ENCODE measurements at regions not wholly inside any gene's neighbourhood (a gene's known extent, or its start where the extent isn't known, plus 50 kb on each side); places are given as distances from the start of the nearest gene placed in this dataset.
"Not testable (repeated sequence)": the region's sequence is repeated elsewhere in the genome, so short reads cannot be mapped to it uniquely, and the experiment has no call there.

DNA sequence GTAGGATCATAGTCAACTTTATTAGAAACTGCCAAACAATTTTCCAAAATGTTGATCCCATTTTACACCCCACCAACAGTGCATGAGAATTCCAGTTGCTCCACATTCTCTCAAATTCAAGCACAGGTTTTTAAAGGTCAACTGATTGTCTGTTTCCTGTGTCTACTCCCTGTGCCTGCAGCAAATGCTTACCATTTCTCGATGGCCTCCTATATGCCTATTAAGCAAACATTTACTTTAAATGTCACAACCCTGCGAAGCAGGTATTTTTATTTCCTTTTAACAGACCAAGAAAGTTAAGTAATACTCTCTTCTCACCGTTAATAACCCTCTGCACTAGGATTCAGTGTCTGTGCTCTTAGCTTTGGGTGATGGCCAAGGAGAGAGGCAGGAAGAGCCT is 163.8 kb upstream of the EPB41L3 start:
- DNase-seq (no peak), ATAC-seq (ENCODE audit: low read depth in 2 of 2) (no peak)
- peaks cover 0 to 5% (median 4%) of the 10 kb centered on the region in 3 donors for H3K27me3 Mint-ChIP-seq
- no peaks in the 10 kb centered on the region for H3K36me3 Mint-ChIP-seq
- no peaks in the 10 kb centered on the region for H3K4me1 Mint-ChIP-seq
- H3K9me3 Mint-ChIP-seq: peaks cover 0 to 5% (median 2%) of the 10 kb centered on the region in 7 donors
- no peak overlapping the region for H3K4me3 Mint-ChIP-seq
- H3K27ac Mint-ChIP-seq: no peak overlapping the region

DNA sequence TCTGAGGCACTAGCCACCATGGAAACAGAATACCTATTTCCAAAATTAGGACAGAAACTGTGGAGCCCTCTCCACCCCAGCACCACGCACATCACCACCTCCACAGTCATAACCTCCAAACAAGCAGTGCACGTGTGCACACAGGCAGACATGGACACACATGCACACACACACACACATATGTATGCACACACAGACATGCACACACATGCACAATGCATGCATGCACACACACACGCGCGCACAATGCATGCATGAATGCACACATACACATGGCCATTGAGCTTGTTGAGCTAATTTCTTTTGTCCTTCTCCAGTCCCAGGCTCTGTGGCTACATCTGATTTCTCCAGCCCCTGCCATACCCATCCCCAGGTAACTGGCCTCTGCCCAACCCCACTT is 161.6 kb upstream of the EPB41L3 start:
- Mint-ChIP-seq H3K4me1 (no peaks in the 10 kb centered on the region), H3K4me3 (no peak overlapping the region), H3K27me3 (peaks cover 0 to 5% (median 2%) of the 10 kb centered on the region in 3 donors), H3K36me3 (no peaks in the 10 kb centered on the region), H3K9me3 (peaks cover 0 to 5% (median 2%) of the 10 kb centered on the region in 7 donors), H3K27ac (no peak overlapping the region)
- DNase-seq: no peak
- no peak for ATAC-seq (ENCODE audit: low read depth in 2 of 2)

DNA sequence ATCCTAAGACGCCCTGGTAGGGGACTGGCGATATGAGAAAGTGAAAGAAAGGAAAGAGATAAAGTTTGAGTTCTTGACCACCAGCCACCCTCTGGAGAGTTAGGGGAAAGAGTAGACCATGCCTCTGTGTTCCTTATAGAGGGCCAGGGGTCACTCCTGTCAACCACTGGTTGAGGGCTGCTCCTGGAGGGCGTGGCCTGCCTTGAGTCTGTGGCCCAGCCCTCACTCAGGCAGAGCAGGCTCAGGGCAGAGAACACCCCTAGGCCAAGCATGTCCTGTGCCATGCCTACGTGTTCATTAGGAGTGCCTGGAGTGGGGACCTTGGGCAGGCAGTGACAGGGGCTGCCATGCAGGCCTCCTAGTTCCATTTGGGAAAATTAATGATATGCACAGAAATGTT is 161.1 kb upstream of the EPB41L3 start:
- ATAC-seq (ENCODE audit: low read depth in 2 of 2): no peak

DNA sequence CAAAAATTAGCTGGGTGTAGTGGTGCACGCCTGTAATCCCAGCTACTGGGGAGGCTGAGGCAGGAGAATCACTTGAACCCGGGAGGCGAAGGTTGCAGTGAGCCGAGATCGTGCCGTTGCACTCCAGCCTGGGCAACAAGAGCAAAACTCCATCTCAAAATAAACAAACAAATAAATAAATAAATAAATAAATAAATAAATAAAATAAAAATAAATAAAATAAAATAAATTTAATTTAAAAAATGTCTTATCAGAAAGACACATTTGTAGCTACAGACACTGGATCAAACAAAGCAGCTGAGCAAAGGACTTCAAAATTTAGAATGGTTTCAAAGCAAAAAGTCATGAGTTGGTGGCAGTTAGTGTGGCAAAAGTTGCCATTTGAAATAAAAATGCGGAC is 158.2 kb upstream of the EPB41L3 start:
- DNase-seq; H3K27me3 Mint-ChIP-seq; H3K4me3 Mint-ChIP-seq; H3K36me3 Mint-ChIP-seq; H3K4me1 Mint-ChIP-seq; H3K27ac Mint-ChIP-seq; H3K9me3 Mint-ChIP-seq; ATAC-seq (ENCODE audit: low read depth in 2 of 2): not testable (repeated sequence)

More for the DNA sequence above, 161.1 kb upstream of the EPB41L3 start:
- H3K4me1 Mint-ChIP-seq: no peaks in the 10 kb centered on the region
- no peak overlapping the region for H3K27ac Mint-ChIP-seq
- peaks cover 0 to 5% (median 0%) of the 10 kb centered on the region in 3 donors for H3K27me3 Mint-ChIP-seq
- H3K9me3 Mint-ChIP-seq: peaks cover 0 to 5% (median under 1%) of the 10 kb centered on the region in 7 donors
- H3K4me3 Mint-ChIP-seq: no peak overlapping the region
- DNase-seq: no peak
- no peaks in the 10 kb centered on the region for H3K36me3 Mint-ChIP-seq

DNA sequence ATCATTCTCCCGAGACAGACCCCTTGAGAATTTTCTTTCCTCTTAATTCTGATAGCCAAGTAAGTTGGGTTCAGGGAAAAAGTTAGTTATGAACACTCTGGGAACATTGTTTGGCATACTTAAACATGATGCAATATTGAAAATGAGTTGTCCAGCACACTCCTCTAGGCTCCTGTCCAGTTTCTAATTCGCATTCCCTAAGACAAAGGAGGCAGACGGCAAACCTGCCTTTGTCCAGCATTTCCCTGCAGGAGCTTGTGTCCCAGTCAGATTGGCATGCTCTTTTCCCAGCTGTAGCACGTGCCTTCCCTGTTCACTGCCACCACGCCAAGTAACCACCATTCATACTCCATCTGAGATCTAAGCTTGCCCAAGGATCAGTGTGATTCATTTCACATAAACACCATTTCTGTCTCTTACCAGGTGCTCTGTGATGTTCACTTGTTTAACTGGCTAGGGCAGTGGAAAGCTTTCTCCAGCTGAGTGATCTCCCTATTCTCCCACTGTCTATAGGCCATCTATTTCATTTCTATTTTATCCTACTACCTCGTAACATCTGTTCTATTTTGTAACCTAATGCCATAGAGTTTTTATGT is 150.0 kb upstream of the EPB41L3 start:
- Mint-ChIP-seq H3K4me3 (no peak overlapping the region), H3K9me3 (peaks cover 0 to 19% (median 12%) of the 10 kb centered on the region in 7 donors), H3K27me3 (peaks cover 0 to 6% (median 0%) of the 10 kb centered on the region in 3 donors), H3K36me3 (no peaks in the 10 kb centered on the region), H3K4me1 (no peaks in the 10 kb centered on the region), H3K27ac (no peak overlapping the region)
- ATAC-seq (ENCODE audit: low read depth in 2 of 2): no peak
- DNase-seq: no peak

DNA sequence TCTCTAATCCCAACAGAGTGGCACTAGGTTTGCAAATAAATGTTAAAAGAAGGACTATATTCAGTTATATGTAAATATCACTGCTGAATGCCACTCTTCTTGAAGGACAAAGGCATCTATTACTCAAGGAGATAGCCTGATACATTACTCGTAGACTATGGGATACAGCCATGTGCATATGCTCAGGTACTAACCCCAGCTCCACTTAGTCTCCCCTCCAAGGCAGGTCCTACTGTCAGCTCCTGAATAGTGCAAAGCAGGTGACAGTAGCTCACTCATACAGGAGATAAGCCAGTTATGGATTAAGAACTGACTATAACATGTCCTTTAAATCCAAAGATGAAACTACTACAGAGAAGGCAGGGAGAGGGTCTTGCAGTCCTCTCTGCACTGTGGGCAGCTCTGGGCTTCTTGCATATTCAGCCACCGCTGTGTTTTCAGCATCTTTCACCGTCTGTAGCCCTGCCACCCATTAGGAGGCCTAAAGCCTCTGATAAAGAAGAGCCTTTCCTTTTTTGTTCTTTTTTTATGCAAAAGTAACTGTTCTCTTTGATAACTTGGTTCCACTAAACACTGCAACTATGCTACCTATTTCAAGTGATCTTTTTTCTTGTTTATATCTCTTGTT is 135.1 kb upstream of the EPB41L3 start:
- DNase-seq (no peak), ATAC-seq (ENCODE audit: low read depth in 2 of 2) (no peak)
- Mint-ChIP-seq H3K9me3 (peaks cover 0 to 3% (median 0%) of the 10 kb centered on the region in 7 donors), H3K4me1 (no peaks in the 10 kb centered on the region), H3K27ac (no peak overlapping the region), H3K36me3 (no peaks in the 10 kb centered on the region), H3K4me3 (no peak overlapping the region), H3K27me3 (no peaks in the 10 kb centered on the region)

DNA sequence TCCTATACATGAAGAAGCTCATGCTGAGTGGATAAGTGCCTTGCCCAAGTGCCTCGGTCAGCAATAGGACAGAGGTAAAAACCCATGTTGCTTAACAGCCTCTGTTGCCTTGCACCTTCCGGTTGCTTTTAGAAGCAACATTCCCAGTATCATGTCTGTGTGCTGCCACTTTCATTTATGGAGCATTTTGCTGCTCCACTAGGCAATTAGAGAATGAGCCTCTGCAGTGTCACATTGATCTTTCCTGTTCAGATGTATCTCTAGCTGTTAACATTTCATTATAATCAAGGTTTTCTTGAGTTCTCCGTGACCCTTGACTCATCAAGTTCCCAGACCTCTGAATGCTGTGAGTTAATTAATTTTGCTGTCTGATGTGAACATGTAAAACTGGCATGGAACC is 134.5 kb upstream of the EPB41L3 start:
- ATAC-seq (ENCODE audit: low read depth in 2 of 2) (no peak), DNase-seq (no peak)
- Mint-ChIP-seq H3K9me3 (peaks cover 0 to 3% (median 0%) of the 10 kb centered on the region in 7 donors), H3K4me3 (no peak overlapping the region), H3K27me3 (no peaks in the 10 kb centered on the region), H3K4me1 (no peaks in the 10 kb centered on the region), H3K36me3 (no peaks in the 10 kb centered on the region), H3K27ac (no peak overlapping the region)

DNA sequence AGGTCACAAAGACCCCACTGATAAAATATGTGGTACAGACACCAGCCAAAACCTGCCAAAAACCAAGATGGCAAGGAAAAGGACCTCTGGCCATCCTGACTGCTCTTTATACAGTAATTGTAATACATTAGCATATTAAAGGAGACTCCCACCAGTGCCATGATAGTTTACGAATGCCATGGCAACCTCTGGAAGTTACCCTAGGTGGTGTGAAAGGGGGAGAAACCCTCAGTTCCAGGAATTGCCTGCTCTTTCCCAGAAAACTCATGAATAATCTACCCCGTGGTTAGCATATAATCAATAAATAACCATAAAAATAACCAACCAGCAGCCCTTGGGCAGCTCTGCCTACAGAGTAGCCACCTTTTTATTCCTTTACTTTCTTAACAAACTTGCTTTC is 129.8 kb upstream of the EPB41L3 start:
- Mint-ChIP-seq H3K36me3 (no peaks in the 10 kb centered on the region), H3K4me1 (no peaks in the 10 kb centered on the region), H3K4me3 (no peak overlapping the region), H3K9me3 (peaks cover 0 to 3% (median 0%) of the 10 kb centered on the region in 7 donors), H3K27me3 (no peaks in the 10 kb centered on the region), H3K27ac (no peak overlapping the region)
- no peak for ATAC-seq (ENCODE audit: low read depth in 2 of 2)
- DNase-seq: no peak

DNA sequence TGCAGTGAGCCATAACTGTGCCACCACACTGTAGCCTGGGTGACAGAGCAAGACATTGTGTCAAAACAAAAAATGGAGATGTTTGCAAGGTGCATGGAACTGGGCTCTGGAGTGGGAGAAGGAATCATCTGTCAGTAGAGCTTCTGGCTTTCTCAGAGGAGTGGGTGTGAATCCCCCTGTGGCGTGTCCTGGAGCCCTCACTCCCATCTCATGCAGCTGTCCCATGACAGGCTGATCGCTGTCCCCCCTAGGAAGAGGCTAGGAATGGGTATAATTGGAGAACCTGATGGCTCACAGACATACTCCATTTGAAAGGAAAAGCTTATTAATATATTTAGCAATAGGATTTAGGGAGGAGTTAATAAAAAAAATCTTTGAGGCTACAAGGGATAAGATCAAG is 125.8 kb upstream of the EPB41L3 start:
- DNase-seq: no peak
- H3K9me3 Mint-ChIP-seq: peaks cover 0 to 4% (median 0%) of the 10 kb centered on the region in 7 donors
- H3K27me3 Mint-ChIP-seq: no peaks in the 10 kb centered on the region
- H3K4me3 Mint-ChIP-seq: no peak overlapping the region
- ATAC-seq (ENCODE audit: low read depth in 2 of 2): no peak
- no peaks in the 10 kb centered on the region for H3K36me3 Mint-ChIP-seq
- H3K4me1 Mint-ChIP-seq: no peaks in the 10 kb centered on the region
- H3K27ac Mint-ChIP-seq: no peak overlapping the region

DNA sequence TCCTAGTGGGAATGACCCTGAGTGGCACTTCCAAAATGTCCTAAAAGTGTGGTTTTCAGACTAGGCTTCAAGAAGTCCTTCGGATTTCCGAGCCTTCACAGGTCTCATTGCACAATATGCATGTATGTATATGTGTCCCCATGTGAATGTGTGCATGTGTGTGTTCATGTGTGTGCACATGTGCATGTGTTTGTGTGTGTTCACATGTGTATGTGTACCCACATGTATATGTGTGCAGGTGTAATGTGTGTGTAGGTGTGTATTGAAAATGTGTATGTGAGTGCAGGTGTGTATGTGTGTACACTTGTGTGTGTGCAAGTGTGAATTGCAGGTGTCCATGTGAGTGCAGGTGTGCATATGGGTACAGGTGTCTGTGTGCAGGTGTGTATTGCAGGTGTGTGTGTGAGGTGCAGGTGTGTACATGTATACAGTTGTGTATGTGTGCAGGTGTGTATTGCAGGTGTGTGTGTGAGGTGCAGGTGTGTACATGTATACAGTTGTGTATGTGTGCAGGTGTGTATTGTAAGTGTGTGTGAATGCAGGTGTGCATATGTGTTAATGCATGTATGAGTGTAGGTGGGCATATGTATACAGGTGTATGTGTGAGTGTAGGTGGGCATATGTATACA is 124.4 kb upstream of the EPB41L3 start:
- H3K27me3 Mint-ChIP-seq: no peaks in the 10 kb centered on the region
- no peak overlapping the region for H3K4me3 Mint-ChIP-seq
- H3K4me1 Mint-ChIP-seq: no peaks in the 10 kb centered on the region
- H3K9me3 Mint-ChIP-seq: peaks cover 0 to 7% (median 0%) of the 10 kb centered on the region in 7 donors
- DNase-seq (no peak), ATAC-seq (ENCODE audit: low read depth in 2 of 2) (no peak)
- H3K27ac Mint-ChIP-seq: no peak overlapping the region
- H3K36me3 Mint-ChIP-seq: no peaks in the 10 kb centered on the region

DNA sequence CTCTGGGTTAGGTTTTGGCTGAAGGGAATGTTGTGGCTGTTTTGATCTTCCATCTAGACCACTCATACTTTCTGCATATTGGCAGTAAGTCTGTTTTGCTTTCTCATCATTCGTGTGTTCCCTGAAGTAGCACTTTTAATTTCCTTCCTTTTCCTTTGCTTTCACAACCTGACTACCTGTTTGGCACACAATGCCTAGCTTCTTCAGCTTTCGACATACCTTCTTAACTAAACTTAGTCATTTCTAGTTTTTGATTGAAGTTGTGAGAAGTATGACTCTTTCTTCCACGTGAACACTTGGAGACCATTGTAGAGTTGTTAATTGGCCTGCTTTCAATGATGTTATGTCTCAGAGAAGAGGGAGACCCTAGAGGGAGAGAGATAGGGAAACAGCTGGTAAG is 123.6 kb upstream of the EPB41L3 start:
- Mint-ChIP-seq H3K4me3 (no peak overlapping the region), H3K36me3 (no peaks in the 10 kb centered on the region), H3K27me3 (no peaks in the 10 kb centered on the region), H3K4me1 (no peaks in the 10 kb centered on the region), H3K9me3 (peaks cover 0 to 7% (median 0%) of the 10 kb centered on the region in 7 donors), H3K27ac (no peak overlapping the region)
- no peak for DNase-seq
- no peak for ATAC-seq (ENCODE audit: low read depth in 2 of 2)

DNA sequence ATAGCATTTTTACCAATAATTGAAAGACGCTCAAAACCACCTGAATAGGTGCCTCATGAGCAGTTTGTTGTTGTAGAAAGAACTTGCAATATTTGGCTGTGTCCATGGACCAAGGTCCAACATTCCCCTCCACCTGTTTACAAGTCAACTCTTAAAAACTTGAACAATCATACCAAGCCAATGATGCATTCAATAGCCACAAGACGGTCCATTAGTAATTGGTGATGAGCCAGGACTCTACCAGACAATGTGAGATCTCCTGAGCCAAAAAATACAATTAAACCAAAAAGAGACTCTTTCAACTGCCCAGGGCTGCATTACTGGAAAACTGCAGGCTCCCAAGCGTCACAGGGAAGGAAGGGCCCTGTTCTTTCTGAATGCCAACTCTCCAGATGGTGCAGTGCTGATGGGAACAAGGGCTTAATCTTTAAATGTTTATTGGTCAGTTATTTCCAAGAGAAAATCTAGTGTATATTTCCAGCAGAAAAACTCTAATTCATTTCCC is 118.8 kb upstream of the EPB41L3 start:
- no peak overlapping the region for H3K4me3 Mint-ChIP-seq
- no peaks in the 10 kb centered on the region for H3K4me1 Mint-ChIP-seq
- DNase-seq (no peak), ATAC-seq (ENCODE audit: low read depth in 2 of 2) (no peak)
- no peak overlapping the region for H3K27ac Mint-ChIP-seq
- H3K36me3 Mint-ChIP-seq: no peaks in the 10 kb centered on the region
- H3K9me3 Mint-ChIP-seq: peaks cover 0 to 7% (median 2%) of the 10 kb centered on the region in 7 donors
- H3K27me3 Mint-ChIP-seq: peaks cover 0 to 5% (median 0%) of the 10 kb centered on the region in 3 donors

DNA sequence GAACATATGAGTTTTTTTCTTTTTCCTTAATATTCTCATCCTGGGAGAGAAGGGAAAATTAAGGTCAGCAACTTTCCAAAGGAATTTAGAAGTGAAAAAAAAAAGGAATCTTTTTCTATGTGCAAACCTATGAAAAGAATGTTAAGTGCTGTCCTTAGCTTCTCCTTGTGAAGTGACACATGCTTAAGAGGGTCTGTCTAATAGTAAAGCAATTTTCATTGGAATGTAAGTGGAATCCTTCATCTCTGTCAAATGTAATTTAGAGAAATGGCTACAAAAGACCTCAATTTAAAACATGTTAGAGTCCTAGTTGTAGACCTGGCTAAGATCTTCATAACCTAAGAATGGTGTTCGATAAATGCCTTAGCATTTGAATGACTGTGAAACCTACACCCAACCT is 117.4 kb upstream of the EPB41L3 start:
- Mint-ChIP-seq H3K27me3 (peaks cover 0 to 5% (median 0%) of the 10 kb centered on the region in 3 donors), H3K4me3 (no peak overlapping the region), H3K4me1 (no peaks in the 10 kb centered on the region), H3K9me3 (peaks cover 0 to 7% (median 2%) of the 10 kb centered on the region in 7 donors), H3K36me3 (no peaks in the 10 kb centered on the region), H3K27ac (no peak overlapping the region)
- DNase-seq: no peak
- no peak for ATAC-seq (ENCODE audit: low read depth in 2 of 2)

DNA sequence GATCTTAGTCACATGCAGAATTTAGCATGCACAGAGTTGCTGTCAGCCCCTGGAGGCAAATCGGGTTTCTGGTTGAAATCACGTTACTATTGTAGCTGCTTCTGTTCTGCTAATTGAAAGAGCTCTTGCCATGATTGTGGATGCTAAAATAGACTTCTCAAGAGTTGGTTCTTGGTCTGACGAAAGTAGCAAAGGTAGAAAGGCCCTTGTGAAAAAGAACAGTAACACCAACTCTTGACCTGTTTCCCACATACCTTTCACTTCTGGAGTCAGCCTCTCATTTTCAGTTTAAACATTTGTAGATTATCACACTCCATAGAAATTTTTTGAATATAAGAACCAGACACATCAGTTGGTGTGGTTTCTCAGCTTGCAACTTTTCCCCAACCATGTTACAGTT is 110.0 kb upstream of the EPB41L3 start:
- ATAC-seq (ENCODE audit: low read depth in 2 of 2) (no peak), DNase-seq (no peak)
- no peak overlapping the region for H3K4me3 Mint-ChIP-seq
- H3K9me3 Mint-ChIP-seq: no peaks in the 10 kb centered on the region
- H3K4me1 Mint-ChIP-seq: no peaks in the 10 kb centered on the region
- H3K36me3 Mint-ChIP-seq: no peaks in the 10 kb centered on the region
- H3K27me3 Mint-ChIP-seq: peaks cover 0 to 4% (median 0%) of the 10 kb centered on the region in 3 donors
- H3K27ac Mint-ChIP-seq: no peak overlapping the region

Measured in naive B cell (primary cell).